IPS-18a (cell line): ENCODE measurements at regions not wholly inside any gene's neighbourhood (a gene's known extent, or its start where the extent isn't known, plus 50 kb on each side); places are given as distances from the start of the nearest gene placed in this dataset.
A peak's percentile ranks its signal among the peaks of the same experiment; 100 is the strongest.

ENCODE experiments used
- H3K27ac ChIP-seq: one replicate; pipeline ENCODE4 v1.5.1; 2013; ENCODE audit warnings: low read length
- H3K27me3 ChIP-seq: one replicate; pipeline ENCODE4 v1.6.1; 2013; ENCODE audit warnings: mild to moderate bottlenecking, low read length; ENCODE audit not compliant: control insufficient read depth, insufficient read depth
- H3K36me3 ChIP-seq: one replicate; pipeline ENCODE4 v1.6.1; 2013; ENCODE audit warnings: low read depth, low read length; ENCODE audit not compliant: control insufficient read depth
- H3K4me1 ChIP-seq: one replicate; pipeline ENCODE4 v1.6.1; 2013; ENCODE audit warnings: low read depth, low read length; ENCODE audit not compliant: control insufficient read depth
- H3K4me3 ChIP-seq: one replicate; pipeline ENCODE4 v1.5.1; 2013; ENCODE audit warnings: low read length
- H3K9ac ChIP-seq: one replicate; pipeline ENCODE4 v1.6.1; 2013; ENCODE audit warnings: mild to moderate bottlenecking, low read length, moderate library complexity
- H3K9me3 ChIP-seq: one replicate; pipeline ENCODE4 v1.6.1; 2013; ENCODE audit warnings: low read depth, low read length; ENCODE audit not compliant: control insufficient read depth

DNA sequence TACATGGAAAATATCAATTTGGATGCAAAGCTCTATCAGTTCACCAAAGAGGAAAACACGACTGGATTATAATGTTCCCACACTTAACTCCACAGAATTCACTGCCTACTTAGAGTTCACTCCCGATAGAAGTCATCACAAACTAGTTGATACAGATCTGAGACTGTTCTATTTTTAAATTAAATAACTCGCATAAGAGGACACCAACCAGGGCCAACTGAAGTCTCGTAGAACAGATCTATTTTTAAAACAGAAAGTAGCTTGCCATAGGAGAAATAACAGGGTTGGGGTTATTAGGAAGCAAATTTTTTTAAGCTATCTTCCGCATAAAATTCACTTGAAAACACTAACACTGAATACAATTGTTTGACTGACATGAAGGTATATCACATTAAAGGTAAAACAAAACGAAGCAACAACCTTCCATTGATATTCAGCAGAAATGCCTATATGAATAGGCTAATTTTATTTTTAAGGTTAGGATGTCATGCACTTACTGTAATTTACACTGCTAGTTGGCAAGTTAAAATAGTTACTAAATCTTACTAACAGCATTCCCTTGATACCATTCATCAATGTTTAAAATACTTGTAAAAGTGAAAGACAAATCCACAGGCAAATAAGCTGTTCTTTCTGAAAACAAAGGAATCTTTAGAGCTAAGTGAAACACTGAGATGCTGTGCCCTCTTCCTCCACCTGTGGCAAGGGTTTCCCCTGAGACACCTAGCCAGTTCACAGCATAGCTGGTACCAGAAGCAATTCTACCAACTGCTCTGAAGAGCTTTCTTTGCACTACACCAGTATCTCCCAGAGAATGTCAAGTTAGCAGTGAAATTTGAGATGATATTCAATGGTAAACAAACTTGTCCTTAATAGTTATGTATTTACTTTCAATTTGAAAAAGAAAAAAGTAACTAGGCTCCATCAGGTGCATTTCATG lies 186.7 kb upstream of the ANK3 start:
- Histone ChIP-seq H3K27me3 (no peaks in the 10 kb centered on the region), H3K4me1 (peaks cover 37% of the 10 kb centered on the region), H3K9me3 (no peaks in the 10 kb centered on the region), H3K27ac (no peak overlapping the region), H3K4me3 (no peak overlapping the region), H3K36me3 (no peaks in the 10 kb centered on the region), H3K9ac (no peak overlapping the region)

- peaks cover 37% of the 10 kb centered on the region for H3K4me1 ChIP-seq
- no peak overlapping the region for H3K9ac ChIP-seq
- no peaks in the 10 kb centered on the region for H3K27me3 ChIP-seq
- no peaks in the 10 kb centered on the region for H3K9me3 ChIP-seq
- H3K4me3 ChIP-seq, result no peak overlapping the region
- no peak overlapping the region for H3K27ac ChIP-seq
- H3K36me3 ChIP-seq, result no peaks in the 10 kb centered on the region
These were observed 185.4 kb upstream of the ANK3 start for GRCh38 chr10:60575105-60575504.

DNA sequence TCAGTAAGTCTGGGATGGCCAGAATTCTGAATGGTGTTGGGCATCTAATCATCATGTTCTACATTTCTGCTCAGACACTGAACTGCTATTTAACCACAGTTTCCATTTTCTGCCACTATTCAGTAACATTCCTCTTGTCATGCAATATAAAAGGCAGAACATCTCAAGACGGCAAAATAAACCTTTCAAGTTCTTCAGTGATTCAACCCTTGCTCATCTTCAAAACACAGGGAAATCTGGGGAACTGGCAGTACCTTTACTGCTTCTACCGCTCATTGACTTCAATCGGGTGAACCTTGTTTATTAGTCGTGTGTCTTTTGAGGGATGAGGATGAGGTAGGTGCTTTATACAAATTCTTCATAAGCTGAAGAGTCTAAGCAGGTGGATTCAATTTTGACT lies 184.7 kb upstream of the ANK3 start:
- H3K36me3 ChIP-seq, result no peaks in the 10 kb centered on the region
- H3K27me3 ChIP-seq, result no peaks in the 10 kb centered on the region
- peaks cover 37% of the 10 kb centered on the region for H3K4me1 ChIP-seq
- no peak overlapping the region for H3K4me3 ChIP-seq
- H3K9me3 ChIP-seq, result no peaks in the 10 kb centered on the region
- H3K9ac ChIP-seq, result no peak overlapping the region
- H3K27ac ChIP-seq, result no peak overlapping the region

DNA sequence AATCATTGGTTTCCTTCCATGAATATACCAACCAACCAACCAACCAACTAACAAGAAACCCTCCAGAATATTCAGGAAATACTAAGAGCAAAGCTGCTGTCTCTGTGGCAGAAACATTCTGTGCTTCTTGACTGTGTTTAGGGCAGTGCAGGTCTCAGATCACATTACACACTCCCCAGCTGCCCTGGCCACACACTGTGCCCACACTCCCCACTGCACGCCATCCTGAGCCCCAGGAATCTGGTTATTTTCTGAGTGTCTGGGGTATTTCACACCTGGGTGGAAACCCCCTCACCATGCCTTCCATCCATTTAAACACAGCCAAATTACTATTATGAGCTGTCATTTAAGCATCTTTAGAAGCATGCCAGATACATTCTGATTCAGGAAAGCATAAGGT lies 183.7 kb upstream of the ANK3 start:
- Histone ChIP-seq H3K27me3 (no peaks in the 10 kb centered on the region), H3K4me3 (peak overlapping the region; percentile 36), H3K9ac (no peak overlapping the region), H3K9me3 (no peaks in the 10 kb centered on the region), H3K4me1 (peaks cover 37% of the 10 kb centered on the region), H3K36me3 (no peaks in the 10 kb centered on the region), H3K27ac (no peak overlapping the region)

DNA sequence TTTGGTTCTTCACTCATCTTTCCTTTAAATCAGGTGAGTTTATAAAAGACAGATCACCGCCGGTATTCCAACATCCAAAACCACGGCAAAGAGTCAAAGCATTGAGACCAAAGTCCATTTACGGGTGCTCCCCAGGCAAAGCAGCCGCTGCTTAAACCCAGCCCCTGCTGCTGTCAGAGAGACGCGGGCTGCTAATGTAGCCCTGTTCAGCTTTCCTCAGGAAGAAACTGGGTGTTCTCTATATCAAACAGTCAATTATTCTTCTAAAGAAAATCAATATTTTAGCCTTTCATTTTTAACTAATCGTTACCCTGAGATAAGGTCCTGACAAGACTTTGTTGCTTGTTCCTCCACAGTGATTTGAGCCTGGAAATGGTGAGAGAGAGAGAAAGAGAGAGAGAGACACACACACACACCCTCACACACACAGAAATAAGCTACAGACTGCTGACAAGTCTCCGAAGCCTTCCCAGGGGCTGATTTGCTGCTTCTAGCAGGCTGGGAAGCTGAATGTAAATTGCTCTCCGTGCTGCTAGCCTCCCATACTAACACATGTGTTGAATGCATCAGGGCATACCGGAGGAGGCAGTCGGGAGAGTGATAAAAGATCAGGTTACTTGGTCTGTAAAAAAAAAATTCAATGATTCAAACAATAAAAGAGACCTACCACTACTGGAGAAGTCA lies 183.0 kb upstream of the ANK3 start:
- no peaks in the 10 kb centered on the region for H3K27me3 ChIP-seq
- peak overlapping the region; percentile 36 for H3K4me3 ChIP-seq
- H3K9me3 ChIP-seq, result no peaks in the 10 kb centered on the region
- no peak overlapping the region for H3K27ac ChIP-seq
- H3K9ac ChIP-seq, result peak overlapping the region; percentile 10
- H3K36me3 ChIP-seq, result no peaks in the 10 kb centered on the region
- H3K4me1 ChIP-seq, result peaks cover 37% of the 10 kb centered on the region

DNA sequence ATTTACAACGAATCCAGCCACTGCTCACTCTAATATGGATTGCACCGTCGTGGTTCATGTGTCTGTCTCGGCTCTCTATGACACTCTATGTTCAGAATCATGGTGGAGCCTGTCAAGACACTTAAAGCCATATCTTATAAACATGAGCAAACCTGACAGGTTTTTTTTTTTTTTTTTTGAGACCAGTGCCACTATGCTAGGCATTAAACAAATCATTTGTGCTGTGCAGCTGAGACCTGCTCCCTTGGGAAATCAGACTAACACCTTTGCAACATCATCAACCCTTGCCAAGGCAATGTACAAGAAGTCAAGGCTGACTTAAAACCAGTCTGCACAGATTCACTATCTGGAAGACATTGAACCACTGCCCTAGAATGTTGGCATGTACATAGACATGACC lies 181.2 kb upstream of the ANK3 start:
- Histone ChIP-seq H3K9ac (no peak overlapping the region), H3K27me3 (no peaks in the 10 kb centered on the region), H3K4me3 (no peak overlapping the region), H3K9me3 (no peaks in the 10 kb centered on the region), H3K36me3 (no peaks in the 10 kb centered on the region), H3K4me1 (peaks cover 31% of the 10 kb centered on the region), H3K27ac (no peak overlapping the region)

DNA sequence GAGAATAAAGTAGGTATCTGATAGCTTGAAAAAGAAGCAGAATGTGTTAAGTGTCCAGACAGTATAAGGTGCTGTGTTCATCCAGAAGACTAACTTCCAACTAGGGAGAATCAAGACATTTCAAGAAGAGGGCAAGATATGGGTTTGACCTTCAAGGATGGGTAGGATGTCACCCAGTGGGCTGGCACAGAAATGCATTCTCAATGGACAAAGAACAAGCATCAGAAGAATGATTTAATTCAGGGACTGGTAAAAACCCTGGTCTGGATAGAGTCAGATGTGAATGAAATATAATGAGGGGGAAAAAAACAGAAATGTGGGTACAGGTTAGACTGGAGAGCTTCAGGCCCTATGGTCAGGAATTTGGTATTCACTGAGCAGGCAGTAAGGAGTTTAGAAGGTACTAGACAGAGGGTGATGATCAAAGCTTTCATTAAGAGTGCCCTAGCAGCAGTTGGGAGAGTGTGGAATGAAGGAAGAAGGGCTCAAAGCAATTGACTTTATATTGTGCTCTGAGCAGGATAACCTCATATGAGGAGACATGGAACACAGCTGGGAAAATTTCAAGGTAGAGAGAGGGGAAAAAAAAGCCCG lies 180.7 kb upstream of the ANK3 start:
- H3K4me3 ChIP-seq, result no peak overlapping the region

GRCh38 chr10:60569681-60570080 lies 180.0 kb upstream of the ANK3 start:
- H3K4me1 ChIP-seq, result peaks cover 31% of the 10 kb centered on the region
- H3K27me3 ChIP-seq, result no peaks in the 10 kb centered on the region
- H3K9ac ChIP-seq, result no peak overlapping the region
- no peak overlapping the region for H3K27ac ChIP-seq
- H3K4me3 ChIP-seq, result no peak overlapping the region
- H3K9me3 ChIP-seq, result no peaks in the 10 kb centered on the region
- H3K36me3 ChIP-seq, result no peaks in the 10 kb centered on the region

More for the DNA sequence above, 180.7 kb upstream of the ANK3 start:
- Histone ChIP-seq H3K9ac (no peak overlapping the region), H3K4me1 (peaks cover 31% of the 10 kb centered on the region), H3K9me3 (no peaks in the 10 kb centered on the region), H3K36me3 (no peaks in the 10 kb centered on the region), H3K27me3 (no peaks in the 10 kb centered on the region), H3K27ac (no peak overlapping the region)

DNA sequence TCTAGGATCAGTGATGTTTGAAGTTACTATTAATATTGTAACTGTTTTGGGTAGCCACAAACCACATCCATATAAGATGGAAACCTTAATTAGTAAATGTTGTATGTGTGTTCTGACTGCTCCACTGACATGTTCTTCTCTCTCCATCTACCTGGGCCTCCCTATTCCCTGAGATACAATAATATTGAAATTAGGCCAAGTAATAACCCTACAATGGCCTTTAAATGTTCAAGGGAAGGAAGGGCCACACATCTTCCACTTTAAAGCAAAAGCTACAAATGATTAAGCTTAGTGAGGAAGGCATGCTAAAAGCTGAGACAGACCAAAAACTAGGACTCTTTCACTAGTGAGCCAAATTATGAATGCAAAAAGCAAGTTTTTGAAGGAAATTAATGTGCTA lies 176.4 kb upstream of the ANK3 start:
- H3K9me3 ChIP-seq, result no peaks in the 10 kb centered on the region
- no peaks in the 10 kb centered on the region for H3K27me3 ChIP-seq
- no peak overlapping the region for H3K4me3 ChIP-seq
- no peaks in the 10 kb centered on the region for H3K4me1 ChIP-seq
- H3K36me3 ChIP-seq, result no peaks in the 10 kb centered on the region
- H3K27ac ChIP-seq, result no peak overlapping the region
- no peak overlapping the region for H3K9ac ChIP-seq

- Histone ChIP-seq H3K9ac (no peak overlapping the region), H3K4me1 (no peaks in the 10 kb centered on the region), H3K36me3 (no peaks in the 10 kb centered on the region), H3K9me3 (no peaks in the 10 kb centered on the region), H3K27me3 (no peaks in the 10 kb centered on the region), H3K27ac (no peak overlapping the region), H3K4me3 (no peak overlapping the region)
These were observed 175.8 kb upstream of the ANK3 start for GRCh38 chr10:60565492-60565891.

DNA sequence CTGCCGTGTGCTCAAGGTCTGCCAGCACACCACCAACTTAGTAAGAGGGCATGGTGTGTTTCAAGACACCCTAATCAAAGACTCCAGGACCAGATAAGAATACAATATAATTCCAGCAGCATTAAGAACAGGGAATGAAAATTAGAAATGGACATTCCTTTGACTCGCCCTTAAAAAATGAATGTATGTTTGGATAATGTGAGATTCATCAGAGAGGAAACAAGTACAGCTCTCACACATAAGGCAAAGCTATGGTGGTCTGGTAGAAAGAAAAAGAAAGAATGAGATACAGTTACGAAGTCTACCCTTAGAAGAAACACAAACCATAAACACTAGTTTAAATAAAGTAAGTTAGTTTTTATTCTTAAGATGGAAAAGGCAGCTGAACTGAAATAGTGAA lies 174.8 kb upstream of the ANK3 start:
- H3K9me3 ChIP-seq, result no peaks in the 10 kb centered on the region
- no peak overlapping the region for H3K4me3 ChIP-seq
- no peak overlapping the region for H3K9ac ChIP-seq
- no peaks in the 10 kb centered on the region for H3K27me3 ChIP-seq
- no peaks in the 10 kb centered on the region for H3K4me1 ChIP-seq
- no peaks in the 10 kb centered on the region for H3K36me3 ChIP-seq
- no peak overlapping the region for H3K27ac ChIP-seq
